HepG2 (cell line): ENCODE measurements at regions not wholly inside any gene's neighbourhood (a gene's known extent, or its start where the extent isn't known, plus 50 kb on each side); places are given as distances from the start of the nearest gene placed in this dataset.

Experiments used
- ATAC-seq: fragments of 200-7000 bp; cut with Tn5 transposase; 3 replicates; pipeline ENCODE4 v1.9.1; 2020; ENCODE audit warnings: mild to moderate bottlenecking, moderate library complexity
- BruUV-seq: library from RNA; stranded (reverse); fragments of 400-500 nt; replicated peaks from 2 replicates; lab custom pipeline; 2021; lab: Mats Ljungman, UMichigan
- CTCF ChIA-PET: fragments of 300-600 bp; formaldehyde crosslinking; extraction: SDS; loops from one replicate; lab custom pipeline; 2021; ENCODE audit warnings: low total read pairs, inconsistent platforms, low intra/inter-chr PET ratio; lab: Yijun Ruan, JAX
- POLR2A ChIA-PET: fragments of 350-600 bp; sonication (Branson Sonifier 250); formaldehyde crosslinking; loops from one replicate; lab custom pipeline; 2020; ENCODE audit warnings: antibody characterized with exemption, inconsistent platforms; lab: Yijun Ruan, JAX
- DNase-seq: peaks from one replicate; pipeline ENCODE4 v3.0.0-alpha.2; 2015; ENCODE audit warnings: low spot score
- FAIRE-seq: peaks from 3 replicates; lab custom pipeline; 2011; peaks lifted over from hg19 to GRCh38; lab: Jason Lieb, UNC
- H2AFZ ChIP-seq: one replicate; pipeline ENCODE4 v1.6.1; 2011; ENCODE audit warnings: low read length, inconsistent platforms
- H3K27ac ChIP-seq: fragments of 300-600 bp; 3 replicates; pipeline ENCODE4 v1.8.0; 2011; ENCODE audit warnings: mixed run types, mild to moderate bottlenecking, mixed read lengths, low read length, inconsistent platforms; ENCODE audit not compliant: insufficient read depth; ENCODE audit errors: extremely low read length
- H3K27me3 ChIP-seq, 2 experiments: fragments of 200-600 bp in 1 of 2; 2 replicates in 1 of 2; 3 replicates in 1 of 2; pipeline versions ENCODE4 v1.6.0 to v1.8.0; 2011; ENCODE audit warnings: low read length in 2 of 2, mild to moderate bottlenecking in 2 of 2, moderate library complexity in 2 of 2, inconsistent platforms in 1 of 2; ENCODE audit not compliant: insufficient read depth in 2 of 2, control insufficient read depth in 1 of 2
- H3K36me3 ChIP-seq, 2 experiments: fragments of 200-600 bp in 1 of 2; replicated peaks in 1 of 2; 2 replicates in 1 of 2; 3 replicates in 1 of 2; pipeline versions ENCODE4 v1.5.1 to v1.8.0; 2011; ENCODE audit warnings: low read length in 2 of 2, inconsistent platforms in 1 of 2; ENCODE audit not compliant: insufficient read depth in 2 of 2, control insufficient read depth in 1 of 2
- H3K4me1 ChIP-seq: 2 replicates; pipeline ENCODE4 v1.5.1; 2012; ENCODE audit warnings: low read length, inconsistent platforms; ENCODE audit not compliant: insufficient read depth
- H3K4me2 ChIP-seq: 2 replicates; pipeline ENCODE4 v1.6.0; 2011; ENCODE audit warnings: low read depth, low read length, inconsistent platforms
- H3K4me3 ChIP-seq, 3 experiments: fragments of 200-600 bp in 1 of 3; sonication (generic), shearing (Covaris generic) in 1 of 3; replicated peaks in 1 of 3; 2 replicates each; pipeline ENCODE4 v1.5.1; 2011 to 2016; ENCODE audit warnings: low read length in 3 of 3, inconsistent platforms in 2 of 3, low read depth in 2 of 3, mild to moderate bottlenecking in 2 of 3, control low read depth in 1 of 3, mixed read lengths in 1 of 3; ENCODE audit not compliant: insufficient read depth in 1 of 3
- H3K79me2 ChIP-seq: one replicate; pipeline ENCODE4 v1.6.1; 2011; ENCODE audit warnings: low read length, inconsistent platforms; ENCODE audit not compliant: insufficient read depth
- H3K9ac ChIP-seq: 2 replicates; pipeline ENCODE4 v1.6.0; 2011; ENCODE audit warnings: mild to moderate bottlenecking, low read depth, low read length, inconsistent platforms; ENCODE audit not compliant: insufficient read depth
- H3K9me3 ChIP-seq: 2 replicates; pipeline ENCODE4 v1.5.1; 2012; ENCODE audit warnings: mild to moderate bottlenecking, low read length
- H4K20me1 ChIP-seq: 2 replicates; pipeline ENCODE4 v1.6.0; 2011; ENCODE audit warnings: inconsistent platforms, mild to moderate bottlenecking, low read length, moderate library complexity; ENCODE audit not compliant: insufficient read depth
- BCLAF1 ChIP-seq: fragments of 450-650 bp; IDR thresholded peaks from 2 replicates; pipeline ENCODE4 v1.6.1; 2017; ENCODE audit warnings: mild to moderate bottlenecking
- BRCA1 ChIP-seq: sonication (generic); formaldehyde crosslinking; IDR thresholded peaks from 2 replicates; pipeline ENCODE4 v1.4.0; 2020; ENCODE audit warnings: missing genetic modification reagents
- BRD4 ChIP-seq: sonication (generic); formaldehyde crosslinking; IDR thresholded peaks from 2 replicates; pipeline ENCODE4 v1.4.0; 2020; ENCODE audit warnings: missing genetic modification reagents
- CBFB ChIP-seq: sonication (generic); formaldehyde crosslinking; IDR thresholded peaks from 2 replicates; pipeline ENCODE4 v1.4.0; 2020; ENCODE audit warnings: missing genetic modification reagents
- CBX1 ChIP-seq: IDR thresholded peaks from one replicate; pipeline ENCODE4 v1.6.1; 2016; ENCODE audit warnings: antibody characterized with exemption, low read depth
- CERS6 ChIP-seq: sonication (generic); formaldehyde crosslinking; IDR thresholded peaks from 2 replicates; pipeline ENCODE4 v1.5.0; 2020; ENCODE audit warnings: missing genetic modification reagents
- MED1 ChIP-seq: sonication (generic); formaldehyde crosslinking; IDR thresholded peaks from 2 replicates; pipeline ENCODE4 v1.4.0; 2020; ENCODE audit warnings: missing genetic modification reagents
- NCOA1 ChIP-seq: sonication (generic); formaldehyde crosslinking; IDR thresholded peaks from 2 replicates; pipeline ENCODE4 v1.9.0; 2021; ENCODE audit warnings: missing genetic modification reagents
- SYNCRIP ChIP-seq: fragments of 200-400 bp; formaldehyde crosslinking; IDR thresholded peaks from 2 replicates; pipeline ENCODE4 v1.6.1; 2018; ENCODE audit warnings: mild to moderate bottlenecking, low read depth, low read length; ENCODE audit not compliant: insufficient read depth
- TRIM24 ChIP-seq: sonication (generic); formaldehyde crosslinking; IDR thresholded peaks from 2 replicates; pipeline ENCODE4 v1.8.0; 2022; ENCODE audit warnings: mild to moderate bottlenecking, missing genetic modification reagents
- ZBTB3 ChIP-seq: sonication (generic); formaldehyde crosslinking; IDR thresholded peaks from 2 replicates; pipeline ENCODE4 v1.4.0; 2020; ENCODE audit warnings: low read depth, mild to moderate bottlenecking, moderate library complexity, missing genetic modification reagents, borderline replicate concordance
- ZKSCAN5 ChIP-seq: sonication (generic); formaldehyde crosslinking; IDR thresholded peaks from 2 replicates; pipeline ENCODE4 v1.5.1; 2020; ENCODE audit warnings: mild to moderate bottlenecking, missing genetic modification reagents
- ZNF136 ChIP-seq: sonication (generic); formaldehyde crosslinking; IDR thresholded peaks from 2 replicates; pipeline ENCODE4 v1.8.1; 2022; ENCODE audit warnings: low read depth, mild to moderate bottlenecking, moderate library complexity, missing genetic modification reagents
- ZNF17 ChIP-seq: sonication (generic); formaldehyde crosslinking; IDR thresholded peaks from 2 replicates; pipeline ENCODE4 v1.5.0; 2020; ENCODE audit warnings: mild to moderate bottlenecking, missing genetic modification reagents
- ZNF556 ChIP-seq: sonication (generic); formaldehyde crosslinking; IDR thresholded peaks from 2 replicates; pipeline ENCODE4 v1.4.0; 2020; ENCODE audit warnings: mild to moderate bottlenecking, missing genetic modification reagents, borderline replicate concordance
- ZNF644 ChIP-seq: IDR thresholded peaks from 2 replicates; pipeline ENCODE4 v1.6.1; 2016; ENCODE audit warnings: low read depth
- ZNF678 ChIP-seq: sonication (generic); formaldehyde crosslinking; IDR thresholded peaks from 2 replicates; pipeline ENCODE4 v1.4.0; 2020; ENCODE audit warnings: mild to moderate bottlenecking, missing genetic modification reagents
- ZNF839 ChIP-seq: sonication (generic); formaldehyde crosslinking; IDR thresholded peaks from 2 replicates; pipeline ENCODE4 v1.4.0; 2020; ENCODE audit warnings: missing genetic modification reagents, mild to moderate bottlenecking, borderline replicate concordance
- WGBS: methylation state at CpG from one replicate; pipeline ENCODE4 v1.1.6; 2017; ENCODE audit warnings: low lambda C conversion rate; 5-methylcytosine and 5-hydroxymethylcytosine counted together
- in situ Hi-C: cut with HindIII; loops from 2 replicates; pipeline ENCODE4 v1.10.0; 2017; ENCODE audit warnings: low pct_unique_long_range_greater_than_20kb; ENCODE audit not compliant: extremely low pct_ligation_motif_present
- intact Hi-C: fragments of 100-400 bp; cut with micrococcal nuclease; formaldehyde crosslinking; loops from one replicate; pipeline ENCODE4 v1.10.0; 2022; ENCODE audit not compliant: unreplicated experiment

- no peak for TF ChIP-seq BRD4 (CRISPR knock-in tag)
Observed at GRCh38 chrX:22343192-22343591, 70.5 kb downstream of the CBLL2 start (continued).

GRCh38 chrX:22345884-22346283 lies 73.2 kb downstream of the CBLL2 start:
- Histone ChIP-seq H3K36me3 (no peaks in the 10 kb centered on the region), H3K27ac (no peak overlapping the region), H3K9ac (no peak overlapping the region), H3K79me2 (no peaks in the 10 kb centered on the region), H3K9me3 (no peaks in the 10 kb centered on the region), H3K4me3 (no peak overlapping the region), H3K4me1 (no peaks in the 10 kb centered on the region), H2AFZ (no peak overlapping the region), H4K20me1 (no peaks in the 10 kb centered on the region), H3K4me2 (no peak overlapping the region), H3K27me3 (no peaks in the 10 kb centered on the region)
- POLR2A ChIA-PET, result no interaction called here
- no TSS peak for BruUV-seq
- no peak for DNase-seq
- ATAC-seq, result no peak
- WGBS, result 45% methylated on average over 2 of the region's 2 CpGs
- TF ChIP-seq SYNCRIP, result no peak
- TF ChIP-seq ZNF644, result no peak
- TF ChIP-seq NCOA1, result no peak
- no peak for TF ChIP-seq ZKSCAN5 (CRISPR knock-in tag)
- no peak for TF ChIP-seq BCLAF1
- no peak for TF ChIP-seq ZBTB3 (CRISPR knock-in tag)
- TF ChIP-seq ZNF17 (CRISPR knock-in tag), result no peak
- no peak for TF ChIP-seq ZNF678 (CRISPR knock-in tag)
- no peak for TF ChIP-seq BRCA1 (CRISPR knock-in tag)
- no peak for TF ChIP-seq TRIM24 (CRISPR knock-in tag)
- TF ChIP-seq CBX1, result no peak
- TF ChIP-seq ZNF839 (CRISPR knock-in tag), result no peak
- no peak for TF ChIP-seq CERS6 (CRISPR knock-in tag)
- no peak for TF ChIP-seq CBFB (CRISPR knock-in tag)
- no peak for TF ChIP-seq ZNF556 (CRISPR knock-in tag)
- no peak for TF ChIP-seq ZNF136 (CRISPR knock-in tag)
- TF ChIP-seq MED1 (CRISPR knock-in tag), result no peak
- no peak for FAIRE-seq
- CTCF ChIA-PET, result no interaction called here
- in situ Hi-C loops, result no loop called here
- intact Hi-C loops, result no loop called here
